ENCODE measurements at regions not wholly inside any gene's neighbourhood (a gene's known extent, or its start where the extent isn't known, plus 50 kb on each side); places are given as distances from the start of the nearest gene placed in this dataset.
"Not testable (repeated sequence)": the region's sequence is repeated elsewhere in the genome, so short reads cannot be mapped to it uniquely, and the experiment has no call there.

DNA sequence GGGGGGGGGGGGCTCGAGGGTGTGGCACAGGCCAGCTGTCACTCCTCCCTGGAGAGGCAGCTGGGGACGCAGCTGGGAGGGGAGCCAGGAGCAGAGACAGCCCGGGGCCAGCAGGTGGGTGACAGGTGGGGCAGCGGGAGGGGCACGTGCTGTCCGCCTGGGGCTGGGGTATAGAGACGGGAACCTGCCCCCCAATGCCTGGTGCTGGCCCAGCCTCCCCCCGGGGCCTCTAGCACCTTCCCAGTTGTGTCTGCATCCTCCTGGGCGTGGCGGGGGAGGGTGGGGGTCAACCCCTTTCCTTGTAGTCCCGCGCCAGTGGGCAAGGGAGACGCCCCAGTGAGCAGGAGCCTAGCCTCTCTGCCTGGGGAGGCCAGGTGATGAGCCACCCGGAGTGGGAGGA, 892.6 kb downstream of the RPIA start:
- H2BK120ac ChIP-seq (ENCODE audit: insufficient read depth, low read length, poor library complexity); H3K4ac ChIP-seq (ENCODE audit: low read depth, low read length); H2BK12ac ChIP-seq (ENCODE audit: low read length); H3K27ac ChIP-seq (ENCODE audit: low read depth, low read length); H3K79me2 ChIP-seq (ENCODE audit: control insufficient read depth, insufficient read depth, low read length, poor library complexity); H3K14ac ChIP-seq (ENCODE audit: low read length); H4K91ac ChIP-seq (ENCODE audit: low read depth, low read length); H2AFZ ChIP-seq (ENCODE audit: insufficient read depth, low read length, poor library complexity); H4K12ac ChIP-seq (ENCODE audit: low read depth, low read length); H3K4me2 ChIP-seq (ENCODE audit: low read length); DNase-seq; H3K36me3 ChIP-seq (ENCODE audit: control insufficient read depth in 1 of 2, insufficient read depth in 2 of 2, low read length in 2 of 2); H2BK5ac ChIP-seq (ENCODE audit: low read depth, low read length, poor library complexity); H3K4me1 ChIP-seq (ENCODE audit: control insufficient read depth in 1 of 2, insufficient read depth in 2 of 2, low read length in 2 of 2); H3K9me3 ChIP-seq (ENCODE audit: insufficient read depth, low read depth, low read length); H2AK5ac ChIP-seq (ENCODE audit: low read length); H3K27me3 ChIP-seq (ENCODE audit: insufficient read depth, low read length); H3K79me1 ChIP-seq (ENCODE audit: low read length); H4K8ac ChIP-seq (ENCODE audit: low read depth, low read length); H3K18ac ChIP-seq (ENCODE audit: low read length); H3K9ac ChIP-seq (ENCODE audit: low read length); H3K23ac ChIP-seq (ENCODE audit: low read length); H3K4me3 ChIP-seq (ENCODE audit: low read depth, low read length): not testable (repeated sequence)
- no CpG with 5 or more reads among the region's 14 CpGs for WGBS (ENCODE audit: extremely low coverage, insufficient coverage, insufficient read length)

- H2AFZ ChIP-seq (ENCODE audit: insufficient read depth, low read length, poor library complexity); H3K79me1 ChIP-seq (ENCODE audit: low read length); H3K36me3 ChIP-seq (ENCODE audit: control insufficient read depth in 1 of 2, insufficient read depth in 2 of 2, low read length in 2 of 2); H2AK5ac ChIP-seq (ENCODE audit: low read length); H3K4me2 ChIP-seq (ENCODE audit: low read length); H3K27me3 ChIP-seq (ENCODE audit: insufficient read depth, low read length); H3K4me1 ChIP-seq (ENCODE audit: control insufficient read depth in 1 of 2, insufficient read depth in 2 of 2, low read length in 2 of 2); H2BK120ac ChIP-seq (ENCODE audit: insufficient read depth, low read length, poor library complexity); H3K27ac ChIP-seq (ENCODE audit: low read depth, low read length); H3K9me3 ChIP-seq (ENCODE audit: insufficient read depth, low read depth, low read length); H4K12ac ChIP-seq (ENCODE audit: low read depth, low read length); H3K23ac ChIP-seq (ENCODE audit: low read length); H3K18ac ChIP-seq (ENCODE audit: low read length); H2BK12ac ChIP-seq (ENCODE audit: low read length); H3K9ac ChIP-seq (ENCODE audit: low read length); DNase-seq; H3K14ac ChIP-seq (ENCODE audit: low read length); H3K79me2 ChIP-seq (ENCODE audit: control insufficient read depth, insufficient read depth, low read length, poor library complexity); H3K4ac ChIP-seq (ENCODE audit: low read depth, low read length): not testable (repeated sequence)
- H3K4me3 ChIP-seq (ENCODE audit: low read depth, low read length): peak overlapping the region; percentile 65
- H4K8ac ChIP-seq (ENCODE audit: low read depth, low read length): peak overlapping the region; percentile 65
- H2BK5ac ChIP-seq (ENCODE audit: low read depth, low read length, poor library complexity): peak overlapping the region; percentile 49
- no CpG with 5 or more reads among the region's 21 CpGs for WGBS (ENCODE audit: extremely low coverage, insufficient coverage, insufficient read length)
- H4K91ac ChIP-seq (ENCODE audit: low read depth, low read length): peak overlapping the region; percentile 47
These were observed 893.5 kb downstream of the RPIA start for GRCh38 chr2:89584868-89585557.

GRCh38 chr2:89585558-89585920, 894.1 kb downstream of the RPIA start:
- H4K91ac ChIP-seq (ENCODE audit: low read depth, low read length); H3K27ac ChIP-seq (ENCODE audit: low read depth, low read length); H3K4ac ChIP-seq (ENCODE audit: low read depth, low read length); H3K9me3 ChIP-seq (ENCODE audit: insufficient read depth, low read depth, low read length); H4K12ac ChIP-seq (ENCODE audit: low read depth, low read length); H3K9ac ChIP-seq (ENCODE audit: low read length); H3K79me2 ChIP-seq (ENCODE audit: control insufficient read depth, insufficient read depth, low read length, poor library complexity); H2BK12ac ChIP-seq (ENCODE audit: low read length); H3K36me3 ChIP-seq (ENCODE audit: control insufficient read depth in 1 of 2, insufficient read depth in 2 of 2, low read length in 2 of 2); H2AFZ ChIP-seq (ENCODE audit: insufficient read depth, low read length, poor library complexity); H2BK5ac ChIP-seq (ENCODE audit: low read depth, low read length, poor library complexity); H3K18ac ChIP-seq (ENCODE audit: low read length); H4K8ac ChIP-seq (ENCODE audit: low read depth, low read length); H3K27me3 ChIP-seq (ENCODE audit: insufficient read depth, low read length); H3K79me1 ChIP-seq (ENCODE audit: low read length); H2AK5ac ChIP-seq (ENCODE audit: low read length); H2BK120ac ChIP-seq (ENCODE audit: insufficient read depth, low read length, poor library complexity); H3K23ac ChIP-seq (ENCODE audit: low read length); H3K4me1 ChIP-seq (ENCODE audit: control insufficient read depth in 1 of 2, insufficient read depth in 2 of 2, low read length in 2 of 2); H3K14ac ChIP-seq (ENCODE audit: low read length): not testable (repeated sequence)
- Histone ChIP-seq H3K4me3 (ENCODE audit: low read depth, low read length) (peak overlapping the region; percentile 27), H3K4me2 (ENCODE audit: low read length) (peak overlapping the region; percentile 42)
- WGBS (ENCODE audit: extremely low coverage, insufficient coverage, insufficient read length): no CpG with 5 or more reads among the region's 34 CpGs
- DNase-seq: peak; percentile 38 to 55

- no CpG with 5 or more reads among the region's 4 CpGs for WGBS (ENCODE audit: extremely low coverage, insufficient coverage, insufficient read length)
These were observed 908.4 kb downstream of the RPIA start for GRCh38 chr2:89599843-89600242.

More at GRCh38 chr2:89599843-89600242, 908.4 kb downstream of the RPIA start:
- H3K27ac ChIP-seq (ENCODE audit: low read depth, low read length); H3K23ac ChIP-seq (ENCODE audit: low read length); H4K91ac ChIP-seq (ENCODE audit: low read depth, low read length); H3K14ac ChIP-seq (ENCODE audit: low read length); H3K4ac ChIP-seq (ENCODE audit: low read depth, low read length); H4K12ac ChIP-seq (ENCODE audit: low read depth, low read length); H2AFZ ChIP-seq (ENCODE audit: insufficient read depth, low read length, poor library complexity); DNase-seq; H3K79me2 ChIP-seq (ENCODE audit: control insufficient read depth, insufficient read depth, low read length, poor library complexity); H3K18ac ChIP-seq (ENCODE audit: low read length); H3K4me3 ChIP-seq (ENCODE audit: low read depth, low read length); H3K36me3 ChIP-seq (ENCODE audit: control insufficient read depth in 1 of 2, insufficient read depth in 2 of 2, low read length in 2 of 2); H3K79me1 ChIP-seq (ENCODE audit: low read length); H3K4me1 ChIP-seq (ENCODE audit: control insufficient read depth in 1 of 2, insufficient read depth in 2 of 2, low read length in 2 of 2); H2BK12ac ChIP-seq (ENCODE audit: low read length); H4K8ac ChIP-seq (ENCODE audit: low read depth, low read length); H3K9ac ChIP-seq (ENCODE audit: low read length); H3K27me3 ChIP-seq (ENCODE audit: insufficient read depth, low read length); H3K4me2 ChIP-seq (ENCODE audit: low read length); H2BK120ac ChIP-seq (ENCODE audit: insufficient read depth, low read length, poor library complexity); H2BK5ac ChIP-seq (ENCODE audit: low read depth, low read length, poor library complexity); H2AK5ac ChIP-seq (ENCODE audit: low read length); H3K9me3 ChIP-seq (ENCODE audit: insufficient read depth, low read depth, low read length): not testable (repeated sequence)

Data from trophoblast cell (in vitro differentiated cells and primary cell).